T-helper 17 cell (primary cell): ENCODE measurements at regions not wholly inside any gene's neighbourhood (a gene's known extent, or its start where the extent isn't known, plus 50 kb on each side); places are given as distances from the start of the nearest gene placed in this dataset.

Source experiments
- ATAC-seq: fragments of 150-1000 bp; cut with Tn5 transposase; 2 replicates; pipeline ENCODE4 v1.10.0; 2021; ENCODE audit warnings: mild to moderate bottlenecking, moderate library complexity
- DNase-seq, 3 donors: peaks; one replicate each; pipeline versions ENCODE4 v3.0.0 to v3.0.0-alpha.2; 2020 to 2021
- H3K9me3 ChIP-seq: one replicate; pipeline ENCODE4 v1.7.0; 2013; ENCODE audit warnings: low read length, mild to moderate bottlenecking; ENCODE audit not compliant: control insufficient read depth, poor library complexity, severe bottlenecking
- H3K27ac Mint-ChIP-seq: one replicate; pipeline ENCODE4 v1.8.0; 2022; ENCODE audit warnings: mild to moderate bottlenecking, moderate library complexity, mixed read lengths
- H3K27me3 Mint-ChIP-seq: one replicate; pipeline ENCODE4 v1.8.0; 2022; ENCODE audit warnings: mixed read lengths
- H3K36me3 Mint-ChIP-seq: one replicate; pipeline ENCODE4 v1.8.0; 2022; ENCODE audit warnings: low read depth, mixed read lengths
- H3K4me1 Mint-ChIP-seq: one replicate; pipeline ENCODE4 v1.8.0; 2022; ENCODE audit warnings: mild to moderate bottlenecking, mixed read lengths
- H3K4me3 Mint-ChIP-seq: one replicate; pipeline ENCODE4 v1.8.0; 2022; ENCODE audit warnings: mild to moderate bottlenecking, moderate library complexity, mixed read lengths

DNA sequence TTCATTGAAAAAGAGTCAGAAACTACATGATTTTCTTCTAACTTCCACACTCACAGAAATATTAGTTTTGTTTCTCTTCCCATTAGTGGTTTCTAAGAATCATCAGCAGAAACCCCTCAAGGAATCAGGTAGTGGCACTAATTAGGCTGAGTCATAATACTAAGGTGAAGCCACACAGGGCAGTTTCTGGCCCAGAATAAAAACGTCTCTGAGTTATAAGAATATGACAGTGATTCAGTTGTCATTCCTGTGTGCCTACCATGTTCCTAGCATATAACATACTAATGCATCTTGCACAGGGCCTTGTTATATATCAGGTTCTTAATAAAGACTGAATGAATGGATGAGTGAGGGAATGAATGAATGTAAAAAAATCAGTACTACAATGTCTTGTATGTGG is 206.0 kb upstream of the PLEKHG7 start:
- DNase-seq (no peak), ATAC-seq (no peak)
- Mint-ChIP-seq H3K27me3 (no peaks in the 10 kb centered on the region), H3K4me1 (peaks cover 2% of the 10 kb centered on the region), H3K36me3 (no peaks in the 10 kb centered on the region), H3K27ac (no peak overlapping the region), H3K4me3 (no peak overlapping the region)
- H3K9me3 ChIP-seq, result no peaks in the 10 kb centered on the region

DNA sequence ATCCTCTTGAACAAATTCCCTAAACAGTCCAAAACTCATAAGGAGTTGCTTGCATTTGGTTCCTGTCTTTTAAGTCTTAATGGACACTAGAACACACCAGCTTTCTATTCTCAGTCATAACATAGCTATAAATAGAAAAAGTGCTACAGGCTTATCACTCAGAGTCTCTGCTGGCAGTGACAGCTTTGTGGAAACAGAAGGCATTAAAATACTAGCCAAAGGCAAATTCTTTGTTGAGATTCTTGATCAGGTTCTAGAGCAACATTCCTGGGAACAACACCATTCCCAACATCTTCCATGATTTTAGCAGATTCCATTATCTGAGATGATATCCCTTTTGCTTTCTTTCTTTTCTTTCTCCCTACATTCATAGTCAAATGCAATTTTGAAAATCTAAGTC is 207.7 kb upstream of the PLEKHG7 start:
- DNase-seq, result no peak
- no peaks in the 10 kb centered on the region for H3K9me3 ChIP-seq
- Mint-ChIP-seq H3K4me1 (no peaks in the 10 kb centered on the region), H3K4me3 (no peak overlapping the region), H3K27me3 (no peaks in the 10 kb centered on the region), H3K27ac (no peak overlapping the region), H3K36me3 (no peaks in the 10 kb centered on the region)
- no peak for ATAC-seq

DNA sequence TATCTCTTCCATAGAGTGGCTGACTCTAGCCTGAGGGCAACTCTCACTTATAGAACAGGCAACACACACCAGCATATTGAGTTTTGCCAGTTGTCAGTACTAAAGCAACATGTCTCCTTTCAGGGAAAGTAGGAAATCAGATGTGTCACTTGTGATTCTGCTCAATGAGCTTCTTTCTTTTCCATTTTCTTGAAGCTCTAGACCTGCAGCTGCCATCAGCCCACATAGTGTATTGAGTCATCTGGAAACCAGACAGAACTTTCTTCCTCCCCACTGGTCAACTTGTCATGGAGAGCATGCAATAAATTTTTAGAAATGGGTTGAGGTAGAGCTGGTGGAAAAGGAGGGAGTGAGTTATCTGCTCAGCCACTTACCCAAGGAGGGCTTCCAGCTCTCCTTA is 209.0 kb upstream of the PLEKHG7 start:
- ATAC-seq (no peak), DNase-seq (no peak)
- Mint-ChIP-seq H3K27me3 (no peaks in the 10 kb centered on the region), H3K36me3 (no peaks in the 10 kb centered on the region), H3K4me1 (no peaks in the 10 kb centered on the region), H3K27ac (no peak overlapping the region), H3K4me3 (no peak overlapping the region)
- no peaks in the 10 kb centered on the region for H3K9me3 ChIP-seq

DNA sequence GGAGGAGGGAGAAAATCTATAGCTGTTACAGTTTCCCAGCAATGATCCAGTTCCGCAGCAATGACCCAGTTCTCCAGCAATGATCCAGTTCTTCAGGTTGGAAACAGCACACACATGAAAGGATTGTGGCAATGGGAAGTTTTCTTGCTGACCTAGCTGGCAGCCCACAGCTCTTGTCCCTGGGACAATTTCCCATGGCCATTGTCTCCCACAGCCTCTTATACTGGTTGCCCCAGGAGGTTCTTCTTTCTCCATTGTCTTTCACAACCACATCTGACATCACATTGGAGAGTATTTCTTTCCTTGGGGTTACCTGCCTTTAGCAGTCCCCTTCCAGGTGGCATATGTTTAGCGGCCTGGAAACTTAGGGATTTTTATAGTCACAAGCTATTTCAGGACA is 209.8 kb upstream of the PLEKHG7 start:
- no peak overlapping the region for H3K4me3 Mint-ChIP-seq
- ATAC-seq (no peak), DNase-seq (no peak)
- no peaks in the 10 kb centered on the region for H3K36me3 Mint-ChIP-seq
- no peaks in the 10 kb centered on the region for H3K9me3 ChIP-seq
- no peak overlapping the region for H3K27ac Mint-ChIP-seq
- no peaks in the 10 kb centered on the region for H3K4me1 Mint-ChIP-seq
- no peaks in the 10 kb centered on the region for H3K27me3 Mint-ChIP-seq

DNA sequence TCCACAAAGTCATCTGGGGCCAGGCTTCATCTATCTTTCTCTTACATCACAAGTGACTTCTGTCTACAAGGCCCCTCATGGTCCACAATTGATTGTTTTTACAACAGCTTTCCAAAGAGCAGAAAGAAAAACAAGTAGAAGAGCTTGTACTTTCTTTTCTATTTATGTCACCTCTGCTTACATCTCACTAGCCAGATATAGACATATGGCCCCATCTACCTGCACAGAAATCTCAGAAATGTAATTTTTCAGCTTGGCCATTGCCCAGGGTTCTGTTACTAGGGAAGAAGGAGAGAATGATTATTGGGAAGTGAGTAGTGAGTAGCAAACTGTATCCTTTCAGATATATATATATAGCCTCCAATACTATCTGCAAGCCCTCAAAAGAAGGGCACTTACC is 210.5 kb upstream of the PLEKHG7 start:
- H3K27ac Mint-ChIP-seq, result no peak overlapping the region
- no peak overlapping the region for H3K4me3 Mint-ChIP-seq
- H3K36me3 Mint-ChIP-seq, result no peaks in the 10 kb centered on the region
- no peak for DNase-seq
- H3K4me1 Mint-ChIP-seq, result no peaks in the 10 kb centered on the region
- H3K27me3 Mint-ChIP-seq, result no peaks in the 10 kb centered on the region
- ATAC-seq, result no peak
- no peaks in the 10 kb centered on the region for H3K9me3 ChIP-seq

DNA sequence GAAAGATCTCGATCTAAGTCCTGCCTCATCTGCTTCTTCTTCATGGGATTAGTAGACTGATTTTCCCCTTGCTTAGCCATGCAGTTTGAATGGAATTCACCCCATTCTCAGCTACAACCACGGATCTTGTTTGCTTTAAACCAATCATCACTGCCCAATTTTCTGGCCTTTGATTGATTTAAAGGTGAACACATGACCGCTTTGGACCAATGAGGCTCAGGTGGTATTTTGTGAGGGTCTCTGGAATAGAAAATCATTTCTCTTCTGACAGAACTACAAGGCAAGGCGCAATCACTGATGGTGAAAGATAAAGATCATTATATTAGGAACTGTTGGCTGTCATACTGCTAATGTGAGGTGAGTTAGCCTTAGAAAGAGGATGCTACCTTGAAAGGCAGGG is 213.0 kb upstream of the PLEKHG7 start:
- Mint-ChIP-seq H3K4me3 (no peak overlapping the region), H3K36me3 (no peaks in the 10 kb centered on the region), H3K4me1 (peaks cover 6% of the 10 kb centered on the region), H3K27ac (no peak overlapping the region), H3K27me3 (no peaks in the 10 kb centered on the region)
- no peaks in the 10 kb centered on the region for H3K9me3 ChIP-seq
- DNase-seq (no peak), ATAC-seq (no peak)

DNA sequence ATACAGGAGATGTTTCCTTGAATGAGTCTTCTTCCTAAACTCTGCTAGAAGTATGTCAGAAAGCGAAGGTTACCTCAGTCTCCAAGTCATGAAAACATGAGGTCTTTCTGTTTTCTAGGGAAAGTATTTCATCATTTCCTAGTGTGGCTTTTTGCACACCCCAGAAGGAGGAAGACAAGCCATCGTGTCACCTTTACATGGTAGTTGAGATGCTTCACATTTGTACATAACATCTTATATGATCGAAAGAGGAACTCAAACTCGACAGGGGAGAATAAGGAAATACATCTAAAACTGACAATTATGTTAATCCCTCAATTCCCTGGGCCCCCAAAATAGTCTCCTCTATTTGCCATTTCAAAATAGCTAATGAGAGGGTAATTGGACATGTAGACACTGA is 214.1 kb upstream of the PLEKHG7 start:
- DNase-seq (no peak), ATAC-seq (peak; percentile 30)
- Mint-ChIP-seq H3K27me3 (no peaks in the 10 kb centered on the region), H3K36me3 (no peaks in the 10 kb centered on the region), H3K27ac (no peak overlapping the region), H3K4me3 (no peak overlapping the region), H3K4me1 (peaks cover 6% of the 10 kb centered on the region)
- no peaks in the 10 kb centered on the region for H3K9me3 ChIP-seq

DNA sequence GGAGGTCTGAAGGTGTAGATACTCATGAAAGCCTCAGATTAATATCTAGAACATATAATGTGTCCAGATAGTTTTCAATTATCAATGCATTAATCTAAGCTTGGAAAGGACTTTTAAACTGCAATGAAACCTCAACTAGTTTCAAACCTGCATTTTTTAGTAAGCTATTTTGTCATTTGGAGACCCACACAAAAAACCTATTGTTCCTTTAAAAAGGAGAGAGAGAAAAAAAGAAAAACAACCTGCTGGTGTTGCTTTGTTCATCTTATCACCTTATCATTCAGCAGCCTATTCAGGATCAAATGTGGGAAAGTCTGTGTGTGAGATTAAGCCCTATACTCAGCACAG is 215.7 kb upstream of the PLEKHG7 start:
- ATAC-seq, result no peak
- no peak overlapping the region for H3K27ac Mint-ChIP-seq
- no peaks in the 10 kb centered on the region for H3K27me3 Mint-ChIP-seq
- H3K4me3 Mint-ChIP-seq, result no peak overlapping the region
- no peaks in the 10 kb centered on the region for H3K9me3 ChIP-seq
- DNase-seq, result no peak
- H3K36me3 Mint-ChIP-seq, result no peaks in the 10 kb centered on the region
- H3K4me1 Mint-ChIP-seq, result peaks cover 6% of the 10 kb centered on the region

DNA sequence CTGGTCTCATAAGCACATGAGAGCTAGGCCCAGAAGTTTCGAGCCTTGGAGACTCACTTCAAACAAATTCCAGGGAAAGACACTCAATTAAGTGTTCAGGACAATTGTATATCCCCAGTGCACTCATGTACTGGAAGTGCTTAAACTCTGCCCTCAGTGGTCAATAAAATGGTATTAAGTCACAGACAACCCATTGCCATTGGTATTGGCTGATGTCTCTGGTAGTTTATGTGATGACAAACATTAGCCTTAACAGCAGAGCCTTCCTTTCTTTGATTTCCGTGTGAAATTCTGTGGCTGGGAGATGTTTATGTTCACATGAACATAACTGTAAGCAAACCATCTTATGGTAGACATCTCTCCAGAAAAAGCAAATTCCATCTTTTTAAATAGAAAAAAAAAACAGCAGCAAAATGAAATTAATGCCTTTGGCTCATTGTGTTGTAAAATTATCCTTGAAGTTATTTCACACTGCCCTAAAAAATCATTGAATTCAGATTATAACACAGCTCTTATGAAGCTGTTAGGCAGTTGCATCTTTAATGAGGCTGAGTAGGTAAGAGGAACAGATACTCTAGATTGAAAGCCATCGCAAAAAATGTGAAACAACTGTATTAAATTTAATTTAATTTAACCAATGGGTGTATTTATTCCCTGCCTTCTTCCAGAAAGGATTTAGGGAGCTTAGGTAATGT is 216.2 kb upstream of the PLEKHG7 start:
- no peak overlapping the region for H3K27ac Mint-ChIP-seq
- no peaks in the 10 kb centered on the region for H3K9me3 ChIP-seq
- ATAC-seq (no peak), DNase-seq (no peak)
- no peaks in the 10 kb centered on the region for H3K36me3 Mint-ChIP-seq
- H3K4me1 Mint-ChIP-seq, result peaks cover 6% of the 10 kb centered on the region
- H3K27me3 Mint-ChIP-seq, result no peaks in the 10 kb centered on the region
- no peak overlapping the region for H3K4me3 Mint-ChIP-seq

DNA sequence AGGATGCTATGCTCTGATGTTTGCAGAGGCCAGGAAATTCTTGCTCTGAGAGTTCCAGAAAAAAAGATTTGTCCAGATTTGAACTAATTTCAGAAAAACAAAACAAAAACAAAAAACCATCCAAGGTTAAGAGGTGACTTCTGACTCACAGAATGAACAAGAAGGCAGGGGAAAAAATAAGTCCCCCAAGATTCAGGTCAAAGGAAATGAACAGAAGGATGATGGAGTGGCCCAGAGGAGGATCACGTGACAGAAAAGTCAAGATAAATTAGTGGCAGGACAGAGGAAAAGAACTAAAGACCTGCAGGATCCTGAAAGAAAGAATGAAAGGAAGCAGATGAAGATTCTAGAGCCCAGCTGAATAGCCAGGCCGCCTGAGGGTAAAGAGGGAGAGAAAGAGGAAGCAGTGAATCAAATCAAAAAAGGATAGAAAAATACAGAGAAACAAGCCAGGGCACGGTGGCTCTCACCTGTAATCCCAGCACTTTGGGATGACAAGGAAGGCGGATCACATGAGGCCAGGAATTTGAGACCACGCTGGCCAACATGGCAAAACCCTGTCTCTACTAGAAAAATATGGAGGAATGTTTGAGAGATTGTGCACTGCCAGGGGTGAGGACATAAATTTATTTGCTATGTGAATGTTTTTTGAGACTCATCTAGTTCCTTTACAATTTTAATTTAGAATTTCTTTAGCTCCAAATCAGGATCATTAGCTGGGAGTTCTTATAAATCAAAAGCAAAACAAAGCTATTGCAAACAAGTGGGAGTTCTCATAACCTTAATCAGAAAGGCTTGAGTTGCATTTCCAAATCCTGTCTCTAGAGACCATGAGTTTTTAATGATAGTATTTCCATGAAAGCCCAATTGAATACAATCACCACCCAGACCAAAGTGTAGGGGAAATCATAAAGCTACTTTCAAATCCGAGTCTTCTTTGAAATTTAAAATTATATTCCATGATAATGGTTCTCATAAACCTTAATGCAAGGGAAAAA is 217.1 kb upstream of the PLEKHG7 start:
- Mint-ChIP-seq H3K4me3 (no peak overlapping the region), H3K36me3 (peaks cover 3% of the 10 kb centered on the region), H3K4me1 (peaks cover 6% of the 10 kb centered on the region), H3K27ac (peak overlapping the region; percentile 65), H3K27me3 (no peaks in the 10 kb centered on the region)
- ATAC-seq, result no peak
- DNase-seq, result no peak
- H3K9me3 ChIP-seq, result no peaks in the 10 kb centered on the region

DNA sequence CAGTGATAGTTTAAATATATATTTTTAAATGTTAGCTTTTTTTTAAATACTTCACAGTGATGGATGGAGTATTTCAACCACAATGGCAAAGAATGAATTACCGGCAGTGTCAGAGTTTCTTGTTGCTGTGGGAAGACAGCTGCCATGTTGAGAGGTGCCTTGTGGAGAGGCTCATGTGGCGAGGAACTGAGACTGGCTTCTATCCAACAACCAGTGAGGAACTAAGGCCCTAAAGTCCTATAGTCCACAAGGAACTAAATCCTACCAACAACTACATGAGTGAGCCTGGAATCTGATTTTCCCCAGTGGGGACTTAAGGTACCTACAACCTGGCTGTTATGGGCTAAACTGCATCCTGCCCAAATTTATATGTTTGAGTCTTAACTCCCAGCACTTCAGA is 220.2 kb upstream of the PLEKHG7 start:
- no peaks in the 10 kb centered on the region for H3K9me3 ChIP-seq
- Mint-ChIP-seq H3K36me3 (peaks cover 5% of the 10 kb centered on the region), H3K27ac (no peak overlapping the region), H3K4me1 (peaks cover 7% of the 10 kb centered on the region), H3K27me3 (no peaks in the 10 kb centered on the region), H3K4me3 (no peak overlapping the region)
- ATAC-seq (no peak), DNase-seq (no peak)

DNA sequence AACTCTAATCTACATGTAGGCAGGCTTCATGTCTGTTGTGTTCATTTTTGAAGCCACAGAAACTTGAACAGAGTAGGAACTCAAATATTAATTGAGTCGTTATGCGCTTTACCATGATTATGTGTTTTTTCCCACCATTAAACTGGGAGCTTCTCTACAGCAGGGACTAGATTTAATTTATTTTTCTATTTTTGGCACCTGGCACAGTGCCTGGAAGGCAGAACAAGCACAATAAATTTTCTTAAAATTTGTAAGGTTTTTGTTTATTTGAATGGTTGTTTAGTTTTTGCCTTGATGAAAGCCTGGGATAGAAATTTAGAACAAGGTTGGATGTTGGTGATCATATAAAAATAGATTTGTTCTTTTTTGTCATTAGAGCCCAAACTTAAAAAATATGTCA is 221.7 kb upstream of the PLEKHG7 start:
- H3K27ac Mint-ChIP-seq, result no peak overlapping the region

DNA sequence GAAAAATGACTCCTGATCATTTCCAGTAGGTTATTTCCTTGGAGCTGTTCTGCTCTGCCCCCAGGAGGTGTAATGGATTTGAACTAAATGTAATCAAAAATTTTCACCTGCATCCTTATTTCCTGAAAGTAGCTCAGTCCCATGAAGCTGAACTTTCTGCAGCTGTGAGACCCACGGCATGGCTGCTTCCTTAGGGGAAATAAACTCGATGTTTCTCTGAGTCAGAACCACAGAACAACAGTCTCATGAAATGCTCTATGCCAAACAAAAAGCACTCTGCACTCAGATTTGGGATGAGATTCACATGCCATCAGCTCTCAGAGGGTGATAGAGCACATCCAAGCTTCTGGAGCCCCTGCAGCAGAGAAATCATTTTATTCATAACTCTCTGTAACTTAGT is 224.1 kb upstream of the PLEKHG7 start:
- peaks cover 2% of the 10 kb centered on the region for H3K4me1 Mint-ChIP-seq
- DNase-seq (no peak), ATAC-seq (no peak)
- H3K27ac Mint-ChIP-seq, result no peak overlapping the region
- no peaks in the 10 kb centered on the region for H3K9me3 ChIP-seq
- H3K27me3 Mint-ChIP-seq, result no peaks in the 10 kb centered on the region
- H3K4me3 Mint-ChIP-seq, result no peak overlapping the region
- peaks cover 5% of the 10 kb centered on the region for H3K36me3 Mint-ChIP-seq

More for the DNA sequence above, 221.7 kb upstream of the PLEKHG7 start:
- no peaks in the 10 kb centered on the region for H3K9me3 ChIP-seq
- DNase-seq (no peak), ATAC-seq (no peak)
- Mint-ChIP-seq H3K4me1 (peaks cover 7% of the 10 kb centered on the region), H3K4me3 (no peak overlapping the region), H3K36me3 (peaks cover 5% of the 10 kb centered on the region), H3K27me3 (no peaks in the 10 kb centered on the region)

DNA sequence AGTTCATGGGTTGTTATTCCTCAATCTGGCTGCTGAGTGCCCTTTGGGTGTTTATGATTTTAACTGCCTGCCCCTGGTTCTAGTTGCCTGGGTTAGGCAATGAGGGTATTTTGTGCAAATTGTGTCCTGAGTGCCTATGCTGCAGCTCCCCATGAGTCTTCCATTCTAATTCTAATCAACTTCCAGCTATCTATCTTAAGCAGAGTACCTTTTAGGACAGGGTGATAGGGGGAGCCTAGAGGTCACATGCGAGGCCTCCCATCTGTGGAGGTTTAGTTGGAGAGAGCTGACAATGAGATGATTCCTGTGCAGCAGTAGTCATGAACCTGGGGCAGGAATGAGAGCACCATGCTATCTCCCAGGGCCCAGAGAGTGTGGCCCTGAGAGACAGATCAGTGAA is 225.9 kb upstream of the PLEKHG7 start:
- H3K27ac Mint-ChIP-seq, result no peak overlapping the region
- no peaks in the 10 kb centered on the region for H3K27me3 Mint-ChIP-seq
- H3K4me3 Mint-ChIP-seq, result no peak overlapping the region
- H3K9me3 ChIP-seq, result no peaks in the 10 kb centered on the region
- ATAC-seq, result no peak
- peaks cover 5% of the 10 kb centered on the region for H3K36me3 Mint-ChIP-seq
- peaks cover 2% of the 10 kb centered on the region for H3K4me1 Mint-ChIP-seq
- no peak for DNase-seq
